ENCODE measurements at regions not wholly inside any gene's neighbourhood (a gene's known extent, or its start where the extent isn't known, plus 50 kb on each side); places are given as distances from the start of the nearest gene placed in this dataset.

GRCh38 chrX:9196961-9197640 lies 163.2 kb upstream of the FAM9B start:
- no peak for DNase-seq

DNA sequence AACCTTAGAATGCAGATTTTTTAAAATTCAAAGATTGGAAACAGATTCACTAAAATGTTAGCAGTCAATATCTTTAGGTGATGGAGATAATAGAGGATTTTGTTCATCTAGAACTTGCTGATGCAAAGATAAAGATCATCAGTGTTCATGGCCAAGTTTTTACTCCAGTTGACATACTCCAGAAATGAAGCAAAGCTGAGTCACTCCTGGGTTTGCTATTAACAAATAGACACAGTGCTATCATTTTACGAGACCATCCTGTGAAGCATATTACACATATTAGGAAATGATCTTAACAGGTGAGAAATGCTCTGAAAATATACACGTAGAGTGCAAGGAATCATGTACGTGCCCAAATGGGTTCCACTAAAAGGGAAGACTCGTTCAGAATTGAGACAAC lies 170.6 kb upstream of the FAM9B start:
- DNase-seq, result no peak

GRCh38 chrX:9205599-9206223 lies 171.8 kb upstream of the FAM9B start:
- DNase-seq, result no peak

DNA sequence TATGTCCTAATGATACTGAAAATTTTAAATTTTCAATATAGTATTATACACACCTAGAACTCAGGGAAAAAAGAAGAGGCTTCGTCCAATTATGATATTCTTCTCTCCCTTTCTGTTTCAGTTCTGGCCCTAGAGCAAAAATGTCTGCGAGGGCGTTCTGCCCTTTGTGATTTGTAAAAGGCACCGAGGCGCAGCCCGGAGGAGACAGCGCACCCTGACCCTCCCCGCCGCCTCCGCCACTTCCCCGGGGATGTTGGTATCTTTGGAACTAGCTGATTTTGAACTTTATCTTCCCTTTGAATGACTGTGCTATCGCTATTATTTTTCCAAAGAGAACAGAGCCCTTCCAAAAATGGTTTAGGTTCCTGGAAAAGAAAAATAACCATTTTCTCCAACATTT lies 173.2 kb upstream of the FAM9B start:
- DNase-seq, result no peak

- DNase-seq, result no peak
Observed at GRCh38 chrX:9211269-9211668, 177.3 kb upstream of the FAM9B start.

DNA sequence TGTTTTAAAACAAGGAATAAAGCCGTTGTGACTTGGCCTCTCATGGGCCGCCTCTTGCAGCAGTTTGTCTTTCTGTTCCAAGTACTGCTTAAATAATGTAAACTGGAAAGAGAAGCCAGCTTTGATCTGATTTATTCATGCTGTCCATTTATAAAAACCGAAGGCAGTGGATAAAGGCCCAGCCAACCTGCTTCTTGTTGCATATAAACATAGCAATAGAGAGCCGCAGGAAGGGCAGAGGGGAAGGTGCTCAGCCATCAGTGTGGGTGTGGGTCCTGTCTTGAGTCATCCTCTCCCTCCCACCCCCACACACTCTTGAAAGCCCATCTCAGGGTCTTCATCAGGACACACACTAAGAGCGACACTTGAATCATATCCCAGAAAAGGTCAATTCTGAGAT lies 187.9 kb upstream of the FAM9B start:
- DNase-seq, result no peak

GRCh38 chrX:9222299-9222698 lies 188.4 kb upstream of the FAM9B start:
- DNase-seq, result no peak

GRCh38 chrX:9227276-9227675 lies 193.3 kb upstream of the FAM9B start:
- DNase-seq, result no peak

DNA sequence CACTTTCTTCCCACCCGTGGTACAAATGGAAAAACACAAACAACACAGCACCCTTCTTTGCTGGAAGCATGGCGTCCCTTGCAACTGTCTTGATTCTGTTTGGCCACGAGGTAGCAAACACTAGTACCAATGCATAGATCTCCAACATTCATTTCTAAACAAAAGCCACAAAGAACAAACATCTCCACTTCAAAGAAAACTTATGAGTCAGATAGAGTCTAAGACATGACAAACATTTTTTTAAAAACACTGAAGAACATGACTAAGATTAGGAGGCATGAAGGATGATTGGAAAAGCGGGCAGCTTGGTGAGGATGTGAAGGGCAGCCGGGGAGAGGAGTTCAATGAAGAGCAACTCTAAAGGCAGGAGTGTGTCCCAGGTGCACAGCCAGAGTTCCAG lies 197.6 kb upstream of the FAM9B start:
- no peak for DNase-seq

- DNase-seq, result no peak
Observed at GRCh38 chrX:9233141-9233540, 199.2 kb upstream of the FAM9B start.

DNA sequence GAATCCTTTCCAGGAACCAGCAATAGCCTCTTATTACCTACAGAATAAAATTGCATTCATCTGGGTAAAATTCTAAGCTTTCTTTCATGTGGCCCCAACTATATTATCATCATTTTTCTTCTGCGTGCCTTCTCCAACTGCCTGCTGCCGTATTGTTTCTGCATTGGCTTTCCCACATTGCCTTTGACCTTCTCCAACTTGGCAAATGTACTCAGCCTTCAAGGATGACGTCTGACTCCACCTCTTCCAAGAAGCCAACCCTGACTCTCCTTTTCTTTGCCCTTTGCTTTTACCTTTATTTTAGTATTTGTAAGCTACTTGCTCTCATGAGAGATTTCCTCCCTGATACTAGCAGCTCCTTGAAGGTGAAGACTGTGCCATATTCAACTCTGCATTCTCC lies 200.4 kb upstream of the FAM9B start:
- no peak for DNase-seq

- DNase-seq, result no peak
Observed at GRCh38 chrX:9235722-9236121, 201.8 kb upstream of the FAM9B start.

DNA sequence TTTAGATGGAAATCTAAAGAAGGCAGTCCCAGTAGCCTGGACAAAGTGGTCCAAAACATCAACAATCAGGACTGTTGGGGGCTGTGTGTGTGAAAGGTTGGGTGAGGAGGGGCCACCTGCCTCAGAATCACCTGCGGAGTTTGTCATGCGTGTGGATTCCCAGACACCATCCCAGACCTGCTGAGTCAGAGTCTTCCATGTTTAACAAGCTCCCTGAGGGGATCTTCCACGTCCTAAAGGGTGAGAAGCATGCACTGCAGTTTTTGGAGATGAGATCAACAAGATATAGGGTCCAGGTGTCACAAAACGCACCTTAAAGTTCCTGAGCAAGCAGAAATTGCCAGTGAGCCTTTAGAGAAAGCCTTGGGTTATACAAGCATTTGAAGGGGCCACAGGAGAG lies 207.0 kb upstream of the FAM9B start:
- DNase-seq, result no peak

GRCh38 chrX:9241427-9241826 lies 207.5 kb upstream of the FAM9B start:
- DNase-seq, result no peak

DNA sequence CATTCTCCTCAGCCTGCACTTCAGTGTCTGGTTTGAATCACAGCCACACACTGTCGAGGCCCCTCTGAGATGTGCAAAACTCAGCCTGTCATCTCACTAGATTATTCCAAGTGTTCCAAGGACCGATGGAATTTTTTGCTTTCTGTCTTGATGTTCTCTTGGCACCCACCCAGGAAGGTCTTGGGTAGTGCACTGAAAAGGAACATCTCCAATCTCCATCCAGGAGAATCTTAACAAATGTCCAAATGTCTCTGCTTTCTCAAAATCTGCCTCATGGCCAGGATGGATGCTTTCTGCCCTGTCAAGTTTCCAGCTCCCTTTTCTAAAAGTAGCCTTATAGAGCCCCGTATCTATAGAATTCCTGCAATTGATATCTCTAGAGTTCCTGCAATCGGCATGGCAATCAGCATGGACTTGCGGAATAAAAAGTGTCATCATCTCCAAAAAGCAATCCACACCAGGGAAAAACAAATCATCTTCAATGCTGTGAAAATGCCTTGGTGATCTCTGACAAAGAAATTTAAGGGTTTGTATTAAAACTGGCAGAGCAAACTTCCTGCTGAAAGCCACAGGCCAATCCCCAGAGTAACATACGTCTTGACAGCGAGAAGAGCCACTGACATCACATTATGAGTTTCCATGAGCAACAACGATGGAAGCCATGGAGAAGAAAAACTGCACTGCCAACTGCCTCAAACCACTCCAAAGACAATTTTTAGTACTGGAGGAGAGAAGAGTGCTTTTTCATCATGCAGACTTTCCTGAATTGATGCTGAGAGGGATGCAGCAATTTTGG lies 215.3 kb upstream of the FAM9B start:
- DNase-seq, result no peak

DNA sequence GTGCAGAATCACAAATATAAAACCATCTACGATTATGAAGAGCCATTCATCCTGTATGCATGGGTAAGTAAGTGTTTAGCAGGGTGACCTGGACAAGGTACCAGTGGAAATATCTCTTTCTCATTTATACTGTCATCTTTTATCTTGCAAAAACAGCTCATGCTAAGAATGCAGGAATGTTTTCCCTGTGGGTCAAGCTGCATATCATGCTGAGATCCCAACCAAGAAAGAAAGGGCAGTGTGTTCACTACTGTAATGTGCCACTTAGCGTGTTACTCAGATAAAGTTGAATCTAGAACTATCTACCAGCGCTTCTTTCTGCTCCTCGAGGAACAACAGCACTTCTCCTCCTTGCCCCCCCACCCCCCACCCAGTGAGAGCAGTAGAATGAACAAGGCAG lies 212.7 kb upstream of the TBL1X start:
- no peak for DNase-seq

GRCh38 chrX:9253211-9253610 lies 211.6 kb upstream of the TBL1X start:
- no peak for DNase-seq

- DNase-seq, result no peak
Observed at GRCh38 chrX:9257718-9258420, 207.0 kb upstream of the TBL1X start.

GRCh38 chrX:9258421-9259104 lies 206.3 kb upstream of the TBL1X start:
- DNase-seq, result no peak

DNA sequence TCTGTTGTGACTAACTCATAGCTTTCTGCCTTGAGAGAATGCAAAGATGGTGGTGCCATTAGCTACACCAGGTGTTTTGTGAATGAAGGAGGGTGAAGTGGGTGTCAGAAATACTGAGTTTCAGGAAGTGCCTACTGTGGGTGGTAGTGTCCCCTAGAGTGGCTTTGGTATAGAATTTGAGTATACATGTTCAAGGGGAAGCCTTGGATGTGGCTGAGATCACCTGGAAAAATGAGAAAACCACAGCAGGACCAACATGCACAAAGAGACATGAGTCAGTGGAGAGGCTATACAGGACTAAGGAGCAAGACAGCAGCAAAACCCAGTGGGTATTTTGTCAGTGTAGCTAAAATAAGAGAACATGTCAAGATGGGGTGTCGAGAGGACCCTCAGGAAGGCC lies 204.3 kb upstream of the TBL1X start:
- no peak for DNase-seq

GRCh38 chrX:9267415-9267814 lies 197.4 kb upstream of the TBL1X start:
- DNase-seq, result no peak

DNA sequence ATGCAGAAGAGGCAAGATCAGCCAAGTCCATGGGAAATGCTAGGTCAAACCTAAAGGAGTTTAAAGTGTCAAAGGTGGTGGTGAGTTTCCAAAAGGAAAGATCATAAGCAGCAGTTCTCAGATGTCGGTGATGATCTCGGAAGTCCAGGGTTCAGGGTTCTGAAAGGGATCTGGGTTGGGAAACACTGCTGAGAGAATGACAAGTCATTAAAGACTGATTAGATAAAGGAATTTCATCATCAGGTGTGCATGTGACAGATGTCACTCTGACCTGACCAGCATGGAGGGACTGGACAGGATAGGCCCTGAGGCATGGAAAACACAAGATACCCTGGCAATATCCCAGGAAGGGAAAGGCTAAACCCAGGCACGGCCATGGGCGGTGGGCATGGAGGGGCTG lies 195.7 kb upstream of the TBL1X start:
- DNase-seq, result no peak

Measured in NCI-H446 (cell line).